BLaER1 treated with 17β-estradiol and CSF1 and Interleukin-3, amounts not matched to agents 10 nM and 100 nM (cell line): ENCODE measurements at regions not wholly inside any gene's neighbourhood (a gene's known extent, or its start where the extent isn't known, plus 50 kb on each side); places are given as distances from the start of the nearest gene placed in this dataset.
A peak's percentile ranks its signal among the peaks of the same experiment; 100 is the strongest.

Experiments
- H3K27ac ChIP-seq, 11 experiments: shearing (Covaris generic); formaldehyde crosslinking; 2 replicates each; pipeline ENCODE4 v1.8.1; 2022
- H3K27me3 ChIP-seq, 11 experiments: shearing (Covaris generic); formaldehyde crosslinking; 2 replicates each; pipeline ENCODE4 v1.8.1; 2022
- H3K36me3 ChIP-seq, 11 experiments: shearing (Covaris generic); formaldehyde crosslinking; 2 replicates each; pipeline ENCODE4 v1.8.1; 2022
- H3K4me1 ChIP-seq, 10 experiments: shearing (Covaris generic); formaldehyde crosslinking; 2 replicates each; pipeline ENCODE4 v1.8.1; 2022
- H3K4me2 ChIP-seq, 11 experiments: shearing (Covaris generic); formaldehyde crosslinking; 2 replicates each; pipeline ENCODE4 v1.8.1; 2022
- H3K4me3 ChIP-seq, 10 experiments: shearing (Covaris generic); formaldehyde crosslinking; 2 replicates each; pipeline ENCODE4 v1.8.1; 2022
- H3K9ac ChIP-seq, 11 experiments: shearing (Covaris generic); formaldehyde crosslinking; 2 replicates each; pipeline ENCODE4 v1.8.1; 2022
- H3K9me3 ChIP-seq, 11 experiments: shearing (Covaris generic); formaldehyde crosslinking; replicated peaks in 1 of 11; 2 replicates each; pipeline ENCODE4 v1.8.1; 2022
- H4K20me1 ChIP-seq, 11 experiments: shearing (Covaris generic); formaldehyde crosslinking; 2 replicates each; pipeline ENCODE4 v1.8.1; 2022
- Cebpa-rat ChIP-seq, 11 experiments: shearing (Covaris generic); IDR thresholded peaks; 2 replicates each; pipeline ENCODE4 v1.8.1; 2022

GRCh38 chr13:50635504-50635903, 208.0 kb downstream of the DLEU7 start:
- Histone ChIP-seq H3K27me3 (no peaks in the 10 kb centered on the region), H3K9me3 (no peaks in the 10 kb centered on the region), H3K36me3 (no peaks in the 10 kb centered on the region), H4K20me1 (no peaks in the 10 kb centered on the region), H3K9ac (peak overlapping the region in 1 of 11 experiments; percentile 31; a peak in 2 of 22 replicates), H3K4me2 (peak overlapping the region in 3 of 11 experiments; percentile 23 to 66 (median 46); a peak in 6 of 22 replicates), H3K4me3 (no peak overlapping the region), H3K27ac (peak overlapping the region in 4 of 11 experiments; percentile 13 to 84 (median 66); a peak in 7 of 22 replicates), H3K4me1 (peaks cover 0 to 45% (median 0%) of the 10 kb centered on the region in 10 experiments; a peak in 5 of 20 replicates)
- peak in 3 of 11 experiments; percentile 54 to 80 (median 75); a peak in 5 of 22 replicates for TF ChIP-seq Cebpa-rat (IDR thresholded peaks at IDR 0.05)

GRCh38 chr13:50636007-50636704, 207.3 kb downstream of the DLEU7 start:
- peak overlapping the region in 3 of 11 experiments; percentile 23 to 66 (median 46); a peak in 5 of 22 replicates for H3K4me2 ChIP-seq
- H3K27ac ChIP-seq = peak overlapping the region in 4 of 11 experiments; percentile 13 to 84 (median 64); a peak in 7 of 22 replicates
- no peaks in the 10 kb centered on the region for H4K20me1 ChIP-seq
- H3K36me3 ChIP-seq = no peaks in the 10 kb centered on the region
- H3K9ac ChIP-seq = peak overlapping the region in 2 of 11 experiments; percentile 31 to 57; a peak in 3 of 22 replicates
- TF ChIP-seq Cebpa-rat (IDR thresholded peaks at IDR 0.05) = no peak
- no peaks in the 10 kb centered on the region for H3K9me3 ChIP-seq
- H3K4me3 ChIP-seq = no peak overlapping the region
- no peaks in the 10 kb centered on the region for H3K27me3 ChIP-seq
- H3K4me1 ChIP-seq = peaks cover 0 to 39% (median 0%) of the 10 kb centered on the region in 10 experiments; a peak in 5 of 20 replicates

GRCh38 chr13:50643060-50643459, 200.4 kb downstream of the DLEU7 start:
- H3K27ac ChIP-seq = no peak overlapping the region
- no peak overlapping the region for H3K9ac ChIP-seq
- TF ChIP-seq Cebpa-rat (IDR thresholded peaks at IDR 0.05) = no peak
- peaks cover 0 to 22% (median 0%) of the 10 kb centered on the region in 11 experiments; a peak in 5 of 22 replicates for H3K9me3 ChIP-seq
- no peaks in the 10 kb centered on the region for H3K36me3 ChIP-seq
- H3K27me3 ChIP-seq = no peaks in the 10 kb centered on the region
- peak overlapping the region in 1 of 11 experiments; percentile 10; a peak in 1 of 22 replicates for H3K4me2 ChIP-seq
- H4K20me1 ChIP-seq = no peaks in the 10 kb centered on the region
- no peaks in the 10 kb centered on the region; a peak in 1 of 20 replicates for H3K4me1 ChIP-seq
- H3K4me3 ChIP-seq = no peak overlapping the region

- no peak overlapping the region for H3K4me2 ChIP-seq
- H3K36me3 ChIP-seq = no peaks in the 10 kb centered on the region
- no peak overlapping the region for H3K27ac ChIP-seq
- no peak overlapping the region for H3K4me3 ChIP-seq
- peaks cover 0 to 22% (median 0%) of the 10 kb centered on the region in 11 experiments; a peak in 6 of 22 replicates for H3K9me3 ChIP-seq
- no peak for TF ChIP-seq Cebpa-rat (IDR thresholded peaks at IDR 0.05)
- H3K4me1 ChIP-seq = no peaks in the 10 kb centered on the region; a peak in 1 of 20 replicates
- no peak overlapping the region for H3K9ac ChIP-seq
- no peaks in the 10 kb centered on the region for H4K20me1 ChIP-seq
- H3K27me3 ChIP-seq = no peaks in the 10 kb centered on the region
Observed at GRCh38 chr13:50644081-50644871, 199.2 kb downstream of the DLEU7 start.

- no peak for TF ChIP-seq Cebpa-rat (IDR thresholded peaks at IDR 0.05)
- Histone ChIP-seq H3K4me2 (no peak overlapping the region), H4K20me1 (no peaks in the 10 kb centered on the region), H3K36me3 (no peaks in the 10 kb centered on the region), H3K9ac (no peak overlapping the region), H3K27me3 (no peaks in the 10 kb centered on the region), H3K4me1 (peaks cover 0 to 2% (median 0%) of the 10 kb centered on the region in 10 experiments; a peak in 2 of 20 replicates), H3K27ac (no peak overlapping the region), H3K9me3 (peaks cover 0 to 22% (median 0%) of the 10 kb centered on the region in 11 experiments; a peak in 7 of 22 replicates), H3K4me3 (no peak overlapping the region)
Observed at GRCh38 chr13:50645092-50645491, 198.4 kb downstream of the DLEU7 start.

- no peak for TF ChIP-seq Cebpa-rat (IDR thresholded peaks at IDR 0.05)
- Histone ChIP-seq H3K27ac (no peak overlapping the region), H4K20me1 (no peaks in the 10 kb centered on the region)
Observed at GRCh38 chr13:50646070-50646469, 197.4 kb downstream of the DLEU7 start.

GRCh38 chr13:50649211-50649610, 194.3 kb downstream of the DLEU7 start:
- Histone ChIP-seq H3K4me1 (peaks cover 0 to 24% (median 15%) of the 10 kb centered on the region in 10 experiments; a peak in 14 of 20 replicates), H3K27ac (no peak overlapping the region), H3K27me3 (no peaks in the 10 kb centered on the region), H3K4me3 (no peak overlapping the region), H3K9ac (no peak overlapping the region), H3K9me3 (peaks cover 0 to 22% (median 0%) of the 10 kb centered on the region in 11 experiments; a peak in 7 of 22 replicates), H3K4me2 (no peak overlapping the region), H3K36me3 (no peaks in the 10 kb centered on the region), H4K20me1 (no peaks in the 10 kb centered on the region)
- no peak for TF ChIP-seq Cebpa-rat (IDR thresholded peaks at IDR 0.05)

More at GRCh38 chr13:50646070-50646469, 197.4 kb downstream of the DLEU7 start:
- Histone ChIP-seq H3K4me3 (no peak overlapping the region), H3K4me2 (no peak overlapping the region), H3K9me3 (peaks cover 0 to 22% (median 0%) of the 10 kb centered on the region in 11 experiments; a peak in 7 of 22 replicates), H3K27me3 (no peaks in the 10 kb centered on the region), H3K4me1 (peaks cover 0 to 12% (median 7%) of the 10 kb centered on the region in 10 experiments; a peak in 14 of 20 replicates), H3K9ac (no peak overlapping the region), H3K36me3 (no peaks in the 10 kb centered on the region)

- Histone ChIP-seq H3K9me3 (peaks cover 0 to 10% (median 0%) of the 10 kb centered on the region in 11 experiments; a peak in 3 of 22 replicates), H3K27ac (no peak overlapping the region; a peak in 1 of 22 replicates), H3K36me3 (no peaks in the 10 kb centered on the region), H3K4me2 (peak overlapping the region in 9 of 11 experiments; percentile 2 to 67 (median 46); a peak in 14 of 22 replicates), H3K9ac (no peak overlapping the region), H4K20me1 (no peaks in the 10 kb centered on the region), H3K27me3 (no peaks in the 10 kb centered on the region), H3K4me3 (no peak overlapping the region), H3K4me1 (peaks cover 0 to 24% (median 15%) of the 10 kb centered on the region in 10 experiments; a peak in 14 of 20 replicates)
- TF ChIP-seq Cebpa-rat (IDR thresholded peaks at IDR 0.05) = no peak
Observed at GRCh38 chr13:50650592-50651504, 192.6 kb downstream of the DLEU7 start.
